ENCODE measurements at regions not wholly inside any gene's neighbourhood (a gene's known extent, or its start where the extent isn't known, plus 50 kb on each side); places are given as distances from the start of the nearest gene placed in this dataset.

GRCh38 chr3:168655611-168656010 is 559.9 kb upstream of the GOLIM4 start:
- no peaks in the 10 kb centered on the region for H3K27me3 ChIP-seq (ENCODE audit: insufficient read depth)
- H3K4me1 ChIP-seq (ENCODE audit: insufficient read depth): peaks cover 14% of the 10 kb centered on the region; the same call in 1 of the 2 replicates
- no peaks in the 10 kb centered on the region for H4K20me1 ChIP-seq (replicated peaks; ENCODE audit: insufficient read depth)
- TF ChIP-seq JUNB (IDR thresholded peaks at IDR 0.05; ENCODE audit: unreplicated experiment): no peak
- TF ChIP-seq POLR2AphosphoS5 (IDR thresholded peaks at IDR 0.05; ENCODE audit: low read depth): no peak
- no peak for TF ChIP-seq EZH2 (IDR thresholded peaks at IDR 0.05; ENCODE audit: low read depth, unreplicated experiment)
- TF ChIP-seq REST (IDR thresholded peaks at IDR 0.05; ENCODE audit: unreplicated experiment): no peak
- no peak; the same call in 1 of the 2 replicates for TF ChIP-seq NANOG (IDR thresholded peaks at IDR 0.05; ENCODE audit: borderline replicate concordance)
- TF ChIP-seq CREB1 (CRISPR knock-in tag; IDR thresholded peaks at IDR 0.05; ENCODE audit: low read depth): no peak
- no peak for TF ChIP-seq EZH2phosphoT487 (IDR thresholded peaks at IDR 0.05; ENCODE audit: unreplicated experiment)
- TF ChIP-seq ZNF462 (CRISPR knock-in tag; IDR thresholded peaks at IDR 0.05): no peak
- no peak for TF ChIP-seq ETS1 (IDR thresholded peaks at IDR 0.05)
- TF ChIP-seq ZNF114 (CRISPR knock-in tag; IDR thresholded peaks at IDR 0.05): no peak
- TF ChIP-seq CTCF (conservative IDR thresholded peaks at IDR 0.05; ENCODE audit: low read depth in 2 of 2): no peak
- TF ChIP-seq ZNF331 (CRISPR knock-in tag; IDR thresholded peaks at IDR 0.05; ENCODE audit: low read depth): no peak
- TF ChIP-seq STAT1 (IDR thresholded peaks at IDR 0.05; ENCODE audit: unreplicated experiment): no peak
- peak overlapping the region; percentile 42; the same call in 1 of the 2 replicates for H3K4me2 ChIP-seq
- Mint-ChIP-seq H3K27ac (no peak overlapping the region), H3K4me3 (no peak overlapping the region; the same call in 2 of the 3 replicates), H3K27me3 (ENCODE audit: insufficient read depth, low read depth, poor library complexity) (no peaks in the 10 kb centered on the region), H3K36me3 (ENCODE audit: low read depth) (peaks cover 8% of the 10 kb centered on the region; the same call in 2 of the 3 replicates), H3K4me1 (peaks cover 26% of the 10 kb centered on the region), H3K9me3 (peaks cover 8% of the 10 kb centered on the region; the same call in 2 of the 3 replicates)
- DNase-seq (ENCODE audit: low spot score) (no peak), ATAC-seq (no peak)
- no peak overlapping the region for H2AFZ ChIP-seq
- H3K27ac ChIP-seq (ENCODE audit: low read depth): no peak overlapping the region
- no peaks in the 10 kb centered on the region for H3K79me2 ChIP-seq (replicated peaks; ENCODE audit: insufficient read depth)
- no peaks in the 10 kb centered on the region for H3K9me2 ChIP-seq (ENCODE audit: insufficient read depth)
- no peaks in the 10 kb centered on the region for H3K36me3 ChIP-seq (ENCODE audit: insufficient read depth)
- no peaks in the 10 kb centered on the region for H3F3A ChIP-seq (replicated peaks; ENCODE audit: low read depth)
- H3K4me3 ChIP-seq: no peak overlapping the region

Data from GM23338 (cell line).